22Rv1 (cell line): ENCODE measurements at regions not wholly inside any gene's neighbourhood (a gene's known extent, or its start where the extent isn't known, plus 50 kb on each side); places are given as distances from the start of the nearest gene placed in this dataset.

Experiments
- H3K27ac ChIP-seq: fragments of 450-650 bp; 2 replicates; pipeline ENCODE4 v1.5.1; 2017
- CTCF ChIP-seq: fragments of 450-650 bp; IDR thresholded peaks from 2 replicates; pipeline ENCODE4 v1.5.1; 2017; ENCODE audit warnings: mild to moderate bottlenecking
- ZFX ChIP-seq: fragments of 450-650 bp; IDR thresholded peaks from 2 replicates; pipeline ENCODE4 v1.6.1; 2017; ENCODE audit warnings: antibody characterized with exemption, borderline replicate concordance

GRCh38 chr21:35397781-35398180 lies 348.7 kb upstream of the RUNX1 start:
- TF ChIP-seq ZFX (no peak), CTCF (no peak)
- H3K27ac ChIP-seq: no peak overlapping the region

- no peak overlapping the region for H3K27ac ChIP-seq
- TF ChIP-seq ZFX: no peak
- no peak for TF ChIP-seq CTCF
These were observed 347.6 kb upstream of the RUNX1 start for GRCh38 chr21:35396655-35397054.

GRCh38 chr21:35395728-35396127 lies 346.6 kb upstream of the RUNX1 start:
- TF ChIP-seq ZFX (no peak), CTCF (no peak)

GRCh38 chr21:35394634-35395369 lies 345.7 kb upstream of the RUNX1 start:
- no peak for TF ChIP-seq ZFX
- TF ChIP-seq CTCF: no peak
- no peak overlapping the region for H3K27ac ChIP-seq

More at GRCh38 chr21:35395728-35396127, 346.6 kb upstream of the RUNX1 start:
- no peak overlapping the region for H3K27ac ChIP-seq

GRCh38 chr21:35394049-35394448 lies 344.9 kb upstream of the RUNX1 start:
- no peak overlapping the region for H3K27ac ChIP-seq
- TF ChIP-seq CTCF: no peak

GRCh38 chr21:35390013-35390776 lies 341.1 kb upstream of the RUNX1 start:
- TF ChIP-seq CTCF: no peak
- TF ChIP-seq ZFX: no peak
- no peak overlapping the region for H3K27ac ChIP-seq

GRCh38 chr21:35386491-35387079 lies 337.5 kb upstream of the RUNX1 start:
- no peak overlapping the region for H3K27ac ChIP-seq
- TF ChIP-seq ZFX: no peak
- TF ChIP-seq CTCF: no peak
